GM18498 (cell line): ENCODE measurements at regions not wholly inside any gene's neighbourhood (a gene's known extent, or its start where the extent isn't known, plus 50 kb on each side); places are given as distances from the start of the nearest gene placed in this dataset.

Source experiments
- ATAC-seq: cut with Tn5 transposase; IDR thresholded peaks from one replicate; pipeline ENCODE4 v1.9.1; 2021; ENCODE audit warnings: mild to moderate bottlenecking, moderate library complexity; ENCODE audit not compliant: unreplicated experiment

GRCh38 chr9:79353856-79354520, 217.8 kb upstream of the TLE4 start:
- ATAC-seq, result no peak

GRCh38 chr9:79357194-79357593, 214.6 kb upstream of the TLE4 start:
- no peak for ATAC-seq

DNA sequence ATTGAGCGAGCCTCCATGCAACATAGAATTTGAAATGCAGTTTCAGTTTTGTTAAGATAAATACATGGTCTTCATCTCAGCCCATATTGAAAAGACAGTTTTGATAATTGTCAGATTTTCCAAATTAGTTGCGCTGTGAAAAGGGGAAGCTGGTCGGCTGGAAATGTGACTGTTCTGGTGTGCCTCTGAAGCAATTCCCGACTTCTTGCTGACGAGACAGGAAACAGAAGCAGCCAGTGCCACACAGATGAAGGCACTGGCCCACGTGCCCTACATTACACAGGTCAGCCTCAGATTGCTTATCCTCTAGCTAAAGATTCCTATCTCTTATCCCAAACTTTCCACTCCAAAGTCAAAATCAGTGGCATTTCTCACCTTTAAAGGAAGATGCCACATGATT, 214.1 kb upstream of the TLE4 start:
- no peak for ATAC-seq

GRCh38 chr9:79360387-79361347, 211.1 kb upstream of the TLE4 start:
- ATAC-seq, result no peak

DNA sequence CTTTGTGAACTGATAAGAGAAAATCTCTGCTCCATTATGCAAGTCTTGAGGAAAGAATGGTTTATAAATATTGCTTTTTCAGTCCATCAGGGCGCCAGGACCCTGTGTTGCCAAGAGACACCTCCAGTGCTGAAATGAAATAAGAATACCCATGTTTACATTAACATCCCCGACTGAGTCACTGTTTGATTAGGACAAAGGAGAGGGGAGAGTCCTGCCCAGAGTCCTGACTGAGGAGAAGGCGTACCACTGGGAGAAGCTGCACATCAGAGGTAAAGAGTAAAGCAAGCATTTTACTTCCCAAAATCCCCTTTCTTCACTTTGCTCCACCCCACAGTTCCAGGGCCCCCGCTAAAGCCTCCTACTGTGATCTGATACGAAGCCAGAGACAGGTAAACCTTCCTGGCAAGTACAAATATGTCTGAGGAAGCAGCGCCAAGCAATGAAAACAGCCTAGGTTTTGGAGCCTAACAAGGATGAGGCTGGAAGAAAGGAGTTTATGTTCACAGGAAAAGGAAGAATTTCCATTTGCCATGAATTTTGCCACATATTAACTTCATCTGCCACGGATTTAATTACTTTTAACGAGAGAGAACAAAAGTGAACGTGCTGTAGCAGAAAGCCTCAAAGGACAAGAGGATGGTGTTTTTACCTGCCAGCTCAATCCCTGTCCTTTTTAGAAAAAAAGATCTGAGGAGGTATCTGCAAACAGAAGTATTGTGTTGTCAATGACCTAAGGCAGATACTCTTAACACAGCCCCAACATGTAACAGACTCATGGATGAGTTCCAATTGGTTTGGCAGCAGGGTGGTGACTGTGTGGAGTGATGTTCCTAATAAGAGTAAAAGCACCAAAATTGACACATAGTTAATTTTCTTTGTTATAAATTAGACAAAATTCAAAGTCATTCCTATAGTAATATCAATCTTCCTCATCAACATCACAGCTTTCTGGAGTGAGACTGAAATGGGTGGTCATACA, 209.4 kb upstream of the TLE4 start:
- ATAC-seq, result no peak

DNA sequence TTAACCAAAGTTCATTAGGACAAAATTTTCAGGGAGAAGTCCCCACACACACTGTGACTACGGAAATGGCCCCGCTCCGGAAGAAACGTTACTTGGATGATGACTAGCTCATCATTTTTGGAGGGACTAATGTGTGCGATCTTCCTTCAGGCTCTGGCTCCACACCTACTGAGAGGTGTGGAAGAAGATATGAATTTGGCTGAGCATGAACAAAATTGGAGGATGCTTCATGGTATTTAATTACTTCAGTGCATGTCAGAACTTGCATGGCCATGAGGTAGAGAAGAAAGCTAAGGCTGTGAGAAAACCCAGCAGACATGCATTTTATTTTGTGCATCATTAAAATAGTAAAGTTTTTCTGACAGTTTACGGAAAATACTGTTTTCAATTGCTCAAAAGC, 202.1 kb upstream of the TLE4 start:
- ATAC-seq, result no peak

GRCh38 chr9:79371301-79371700, 200.5 kb upstream of the TLE4 start:
- no peak for ATAC-seq

GRCh38 chr9:79371948-79372555, 199.7 kb upstream of the TLE4 start:
- no peak for ATAC-seq

GRCh38 chr9:79377339-79377855, 194.4 kb upstream of the TLE4 start:
- no peak for ATAC-seq

GRCh38 chr9:79378107-79378506, 193.7 kb upstream of the TLE4 start:
- ATAC-seq, result no peak

- no peak for ATAC-seq
Measured at GRCh38 chr9:79382044-79382443, 189.7 kb upstream of the TLE4 start.

DNA sequence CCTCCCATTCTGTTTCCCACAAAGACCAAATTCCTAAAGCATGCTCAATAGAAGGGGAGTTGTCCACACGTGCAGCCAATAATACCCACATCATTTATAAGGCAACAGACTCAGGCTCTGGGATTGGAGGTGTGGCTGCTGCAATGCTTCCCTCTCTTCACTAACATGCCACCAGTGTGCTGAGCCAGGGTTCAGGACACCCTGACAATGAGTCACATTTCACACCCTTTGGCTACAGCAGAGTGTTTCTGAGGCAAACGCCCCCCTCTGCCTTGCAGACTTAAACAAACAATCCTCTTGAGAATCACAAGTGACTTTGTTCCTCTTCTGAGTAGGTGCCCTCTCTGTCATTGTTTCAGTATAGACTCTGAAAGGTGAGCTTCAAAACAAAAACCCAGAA, 189.3 kb upstream of the TLE4 start:
- ATAC-seq, result no peak

GRCh38 chr9:79383096-79383495, 188.7 kb upstream of the TLE4 start:
- ATAC-seq, result no peak

- ATAC-seq, result no peak
Measured at GRCh38 chr9:79384091-79384490, 187.7 kb upstream of the TLE4 start.

DNA sequence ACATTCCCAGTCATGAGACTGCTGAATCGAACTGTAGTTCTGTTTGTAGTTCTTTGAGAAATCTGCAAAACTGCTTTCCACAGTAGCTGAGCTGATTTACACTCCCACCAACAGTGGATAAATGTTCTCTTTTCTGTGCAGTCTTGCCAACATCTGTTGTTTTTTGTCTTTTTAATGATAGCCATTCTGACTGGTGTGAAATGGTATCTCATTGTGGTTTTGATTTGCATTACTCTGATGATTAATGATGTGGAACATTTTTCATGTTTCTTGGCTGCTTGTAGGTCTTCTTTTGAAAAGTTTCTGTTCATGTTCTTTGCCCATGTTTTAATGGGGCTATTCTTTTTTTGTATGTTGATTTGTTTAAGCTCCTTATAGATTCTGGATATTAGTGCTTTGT, 187.3 kb upstream of the TLE4 start:
- no peak for ATAC-seq

- ATAC-seq, result no peak
Measured at GRCh38 chr9:79387101-79387835, 184.5 kb upstream of the TLE4 start.

DNA sequence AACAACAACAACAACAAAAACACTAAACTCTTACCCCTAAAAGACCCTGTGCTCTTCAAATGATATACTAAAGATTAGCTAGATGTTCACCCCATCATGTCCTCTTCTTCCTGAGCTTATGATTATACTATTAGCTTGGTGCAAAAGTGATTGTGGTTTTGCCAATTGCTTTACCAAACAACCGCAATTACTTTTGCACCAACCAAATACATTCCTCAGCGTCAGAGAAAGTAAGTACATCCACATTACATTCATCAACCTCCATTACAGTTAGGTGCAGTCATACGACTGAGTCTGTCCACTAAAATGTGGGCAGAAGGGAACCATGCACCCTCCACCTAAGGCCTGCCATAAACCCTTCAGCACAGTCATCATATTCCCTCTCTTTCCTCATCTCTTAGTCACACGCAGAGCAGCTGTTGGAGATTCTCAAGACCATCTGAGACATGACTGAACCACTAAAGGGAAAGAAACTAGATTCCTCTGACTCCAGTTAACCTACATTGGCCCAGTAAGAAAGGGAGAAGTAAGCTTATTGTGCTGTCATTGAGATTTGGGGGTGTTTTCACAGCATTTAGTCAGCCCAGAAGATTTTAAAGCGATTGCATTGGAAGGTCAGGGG, 181.6 kb upstream of the TLE4 start:
- no peak for ATAC-seq

- no peak for ATAC-seq
Measured at GRCh38 chr9:79390781-79391770, 180.7 kb upstream of the TLE4 start.
